ENCODE measurements at regions not wholly inside any gene's neighbourhood (a gene's known extent, or its start where the extent isn't known, plus 50 kb on each side); places are given as distances from the start of the nearest gene placed in this dataset.
"Not testable (repeated sequence)": the region's sequence is repeated elsewhere in the genome, so short reads cannot be mapped to it uniquely, and the experiment has no call there.

DNA sequence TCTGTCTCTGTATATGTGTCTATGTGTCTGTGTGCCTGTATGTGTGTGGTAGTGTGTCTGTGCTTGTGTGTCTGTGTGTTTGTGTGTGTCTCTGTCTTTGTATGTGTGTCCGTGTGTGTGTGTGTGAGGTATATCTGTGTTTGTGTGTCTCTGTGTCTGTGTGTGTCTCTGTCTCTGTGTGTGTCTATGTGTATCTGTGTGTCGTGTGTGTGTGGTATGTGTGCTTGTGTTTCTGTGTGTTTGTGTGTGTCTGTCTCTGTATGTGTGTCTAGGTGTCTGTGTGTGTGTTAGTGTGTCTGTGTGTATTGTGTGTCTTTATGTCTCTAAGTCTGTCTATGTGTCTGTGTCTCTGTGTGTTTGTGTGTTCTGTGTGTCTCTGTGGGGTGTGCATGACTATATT is 158.6 kb downstream of the TMEM121 start:
- ATAC-seq (ENCODE audit: low read depth) (no peak), DNase-seq (peak; percentile 38)
- Histone ChIP-seq H3K79me2 (ENCODE audit: control insufficient read depth, insufficient read depth, low read length) (peaks cover 43% of the 10 kb centered on the region), H3K36me3 (replicated peaks in 1 of 2; ENCODE audit: control extremely low read depth in 1 of 2, control insufficient read depth in 1 of 2, extremely low read depth in 1 of 2, insufficient read depth in 2 of 2, low read length in 1 of 2) (no peaks in the 10 kb centered on the region), H3K9me3 (ENCODE audit: control extremely low read depth in 1 of 3, control insufficient read depth in 2 of 3, insufficient read depth in 1 of 3, low read length in 2 of 3) (no peaks in the 10 kb centered on the region), H3K4me3 (ENCODE audit: control extremely low read depth in 1 of 5, extremely low read depth in 1 of 5, insufficient read depth in 1 of 5, low read depth in 2 of 5, low read length in 4 of 5) (no peak overlapping the region), H2AFZ (ENCODE audit: insufficient read depth, low read depth, low read length, poor library complexity, severe bottlenecking) (no peak overlapping the region), H3K4me1 (ENCODE audit: control insufficient read depth in 2 of 2, insufficient read depth in 2 of 2, low read length in 2 of 2) (peaks cover 59 to 75% of the 10 kb centered on the region in 2 donors), H3K27ac (ENCODE audit: low read length in 2 of 2) (peak overlapping the region; percentile 88 to 98), H3K4me2 (replicated peaks; ENCODE audit: low read depth, low read length, poor library complexity, severe bottlenecking) (peak overlapping the region; percentile 40), H3K9ac (ENCODE audit: low read length) (no peak overlapping the region), H3K27me3 (replicated peaks in 1 of 4; ENCODE audit: control extremely low read depth in 1 of 4, control insufficient read depth in 3 of 4, insufficient read depth in 4 of 4, low read length in 3 of 4) (no peaks in the 10 kb centered on the region), H4K20me1 (ENCODE audit: control insufficient read depth, insufficient read depth, low read length, poor library complexity, severe bottlenecking) (no peaks in the 10 kb centered on the region)
- WGBS (ENCODE audit: insufficient coverage) = 90% methylated on average over 2 of the region's 2 CpGs
- Mint-ChIP-seq H3K27me3 (no peaks in the 10 kb centered on the region), H3K27ac (peak overlapping the region; percentile 97), H3K9me3 (ENCODE audit: insufficient read depth) (no peaks in the 10 kb centered on the region), H3K4me3 (peak overlapping the region; percentile 66), H3K4me1 (peaks cover 49% of the 10 kb centered on the region)
- intact Hi-C loops (cut with micrococcal nuclease) = loop anchor here (10.0 kb wide), 1 partner anchor 170 kb away; no protein-coding TSS in a partner anchor
- TF ChIP-seq, protein P1, sequence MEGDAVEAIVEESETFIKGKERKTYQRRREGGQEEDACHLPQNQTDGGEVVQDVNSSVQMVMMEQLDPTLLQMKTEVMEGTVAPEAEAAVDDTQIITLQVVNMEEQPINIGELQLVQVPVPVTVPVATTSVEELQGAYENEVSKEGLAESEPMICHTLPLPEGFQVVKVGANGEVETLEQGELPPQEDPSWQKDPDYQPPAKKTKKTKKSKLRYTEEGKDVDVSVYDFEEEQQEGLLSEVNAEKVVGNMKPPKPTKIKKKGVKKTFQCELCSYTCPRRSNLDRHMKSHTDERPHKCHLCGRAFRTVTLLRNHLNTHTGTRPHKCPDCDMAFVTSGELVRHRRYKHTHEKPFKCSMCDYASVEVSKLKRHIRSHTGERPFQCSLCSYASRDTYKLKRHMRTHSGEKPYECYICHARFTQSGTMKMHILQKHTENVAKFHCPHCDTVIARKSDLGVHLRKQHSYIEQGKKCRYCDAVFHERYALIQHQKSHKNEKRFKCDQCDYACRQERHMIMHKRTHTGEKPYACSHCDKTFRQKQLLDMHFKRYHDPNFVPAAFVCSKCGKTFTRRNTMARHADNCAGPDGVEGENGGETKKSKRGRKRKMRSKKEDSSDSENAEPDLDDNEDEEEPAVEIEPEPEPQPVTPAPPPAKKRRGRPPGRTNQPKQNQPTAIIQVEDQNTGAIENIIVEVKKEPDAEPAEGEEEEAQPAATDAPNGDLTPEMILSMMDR (IDR thresholded peaks at IDR 0.05) = no peak
- no peak for TF ChIP-seq EZH2 (IDR thresholded peaks at IDR 0.05; ENCODE audit: borderline replicate concordance, insufficient read depth, low read depth, low read length, poor library complexity, severe bottlenecking)
- ChIA-PET POLR2A (no interaction called here), CTCF (no interaction called here)

DNA sequence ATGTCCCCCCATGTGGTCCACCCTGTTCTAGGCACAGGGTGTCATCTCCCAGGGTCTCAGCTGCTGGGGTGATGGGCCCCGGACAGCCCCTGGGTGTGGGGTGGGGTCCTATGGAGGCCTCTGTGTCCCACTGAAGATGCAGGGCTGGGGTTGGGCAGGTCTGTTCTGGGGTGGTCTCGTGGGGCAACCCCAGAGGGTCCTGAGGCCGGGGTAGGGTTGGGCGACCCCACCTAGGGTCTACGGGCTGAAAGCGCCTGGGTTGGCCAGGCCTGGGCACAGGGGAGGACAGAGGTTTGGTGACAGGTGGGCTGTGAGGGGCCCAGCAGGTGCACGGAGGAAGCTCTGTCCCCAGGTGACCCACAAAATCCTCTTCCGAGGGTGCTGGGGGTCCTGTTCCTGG is 159.2 kb downstream of the TMEM121 start:
- H3K9ac ChIP-seq (ENCODE audit: low read length); H3K4me3 Mint-ChIP-seq; H3K36me3 ChIP-seq (replicated peaks in 1 of 2; ENCODE audit: control extremely low read depth in 1 of 2, control insufficient read depth in 1 of 2, extremely low read depth in 1 of 2, insufficient read depth in 2 of 2, low read length in 1 of 2); CTCF ChIA-PET; H3K9me3 Mint-ChIP-seq (ENCODE audit: insufficient read depth); H3K27ac Mint-ChIP-seq; H4K20me1 ChIP-seq (ENCODE audit: control insufficient read depth, insufficient read depth, low read length, poor library complexity, severe bottlenecking); DNase-seq; H3K4me3 ChIP-seq (ENCODE audit: control extremely low read depth in 1 of 5, extremely low read depth in 1 of 5, insufficient read depth in 1 of 5, low read depth in 2 of 5, low read length in 4 of 5); H3K27me3 Mint-ChIP-seq; H2AFZ ChIP-seq (ENCODE audit: insufficient read depth, low read depth, low read length, poor library complexity, severe bottlenecking); POLR2A ChIA-PET; H3K9me3 ChIP-seq (ENCODE audit: control extremely low read depth in 1 of 3, control insufficient read depth in 2 of 3, insufficient read depth in 1 of 3, low read length in 2 of 3); H3K27me3 ChIP-seq (replicated peaks in 1 of 4; ENCODE audit: control extremely low read depth in 1 of 4, control insufficient read depth in 3 of 4, insufficient read depth in 4 of 4, low read length in 3 of 4): not testable (repeated sequence)
- peak overlapping the region; percentile 40 for H3K4me2 ChIP-seq (replicated peaks; ENCODE audit: low read depth, low read length, poor library complexity, severe bottlenecking)
- WGBS (ENCODE audit: insufficient coverage) = no CpG with 5 or more reads among the region's 8 CpGs
- peak; percentile 3 for ATAC-seq (ENCODE audit: low read depth)
- peaks cover 65 to 81% of the 10 kb centered on the region in 2 donors for H3K4me1 ChIP-seq (ENCODE audit: control insufficient read depth in 2 of 2, insufficient read depth in 2 of 2, low read length in 2 of 2)
- H3K27ac ChIP-seq (ENCODE audit: low read length in 2 of 2) = peak overlapping the region; percentile 88 to 98
- H3K79me2 ChIP-seq (ENCODE audit: control insufficient read depth, insufficient read depth, low read length) = peaks cover 50% of the 10 kb centered on the region
- peaks cover 55% of the 10 kb centered on the region for H3K4me1 Mint-ChIP-seq
- intact Hi-C loops (cut with micrococcal nuclease) = loop anchor here (10.0 kb wide), 1 partner anchor 169 kb away; no protein-coding TSS in a partner anchor

DNA sequence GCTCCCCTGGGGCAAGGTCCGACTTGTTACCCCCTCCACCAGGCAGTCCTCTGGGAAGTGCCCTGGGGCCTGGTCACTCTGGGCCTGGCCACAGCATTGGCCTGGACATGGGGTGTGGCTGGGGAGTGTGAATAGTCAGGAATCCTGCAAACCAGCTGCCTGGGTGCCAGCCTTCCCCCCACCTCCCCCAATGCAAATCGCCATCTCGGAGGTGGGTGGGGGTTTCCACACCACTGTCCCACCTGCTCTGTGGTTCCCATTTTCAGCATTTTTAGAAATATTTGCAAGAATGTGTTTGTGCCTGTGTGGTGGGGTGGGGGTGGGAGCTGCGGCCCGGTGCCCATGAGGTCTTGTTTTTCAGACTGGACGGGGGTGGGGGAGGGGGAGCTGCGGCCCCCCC is 159.7 kb downstream of the TMEM121 start:
- H3K27me3 ChIP-seq (replicated peaks in 1 of 4; ENCODE audit: control extremely low read depth in 1 of 4, control insufficient read depth in 3 of 4, insufficient read depth in 4 of 4, low read length in 3 of 4); H4K20me1 ChIP-seq (ENCODE audit: control insufficient read depth, insufficient read depth, low read length, poor library complexity, severe bottlenecking); H3K4me3 Mint-ChIP-seq; CTCF ChIA-PET; H3K9me3 ChIP-seq (ENCODE audit: control extremely low read depth in 1 of 3, control insufficient read depth in 2 of 3, insufficient read depth in 1 of 3, low read length in 2 of 3); H3K27me3 Mint-ChIP-seq; H2AFZ ChIP-seq (ENCODE audit: insufficient read depth, low read depth, low read length, poor library complexity, severe bottlenecking); H3K4me3 ChIP-seq (ENCODE audit: control extremely low read depth in 1 of 5, extremely low read depth in 1 of 5, insufficient read depth in 1 of 5, low read depth in 2 of 5, low read length in 4 of 5); H3K27ac Mint-ChIP-seq; H3K9ac ChIP-seq (ENCODE audit: low read length); H3K4me2 ChIP-seq (replicated peaks; ENCODE audit: low read depth, low read length, poor library complexity, severe bottlenecking); POLR2A ChIA-PET; H3K9me3 Mint-ChIP-seq (ENCODE audit: insufficient read depth); H3K36me3 ChIP-seq (replicated peaks in 1 of 2; ENCODE audit: control extremely low read depth in 1 of 2, control insufficient read depth in 1 of 2, extremely low read depth in 1 of 2, insufficient read depth in 2 of 2, low read length in 1 of 2); DNase-seq: not testable (repeated sequence)
- Histone ChIP-seq H3K79me2 (ENCODE audit: control insufficient read depth, insufficient read depth, low read length) (peaks cover 54% of the 10 kb centered on the region), H3K27ac (ENCODE audit: low read length in 2 of 2) (peak overlapping the region in 1 of 2 donors; percentile 81), H3K4me1 (ENCODE audit: control insufficient read depth in 2 of 2, insufficient read depth in 2 of 2, low read length in 2 of 2) (peaks cover 69 to 85% of the 10 kb centered on the region in 2 donors)
- WGBS (ENCODE audit: insufficient coverage) = no CpG with 5 or more reads among the region's 7 CpGs
- H3K4me1 Mint-ChIP-seq = peaks cover 59% of the 10 kb centered on the region
- peak; percentile 60 for ATAC-seq (ENCODE audit: low read depth)
- intact Hi-C loops (cut with micrococcal nuclease) = loop anchor here (10.0 kb wide), 1 partner anchor 169 kb away; no protein-coding TSS in a partner anchor
